ENCODE measurements at regions not wholly inside any gene's neighbourhood (a gene's known extent, or its start where the extent isn't known, plus 50 kb on each side); places are given as distances from the start of the nearest gene placed in this dataset.

DNA sequence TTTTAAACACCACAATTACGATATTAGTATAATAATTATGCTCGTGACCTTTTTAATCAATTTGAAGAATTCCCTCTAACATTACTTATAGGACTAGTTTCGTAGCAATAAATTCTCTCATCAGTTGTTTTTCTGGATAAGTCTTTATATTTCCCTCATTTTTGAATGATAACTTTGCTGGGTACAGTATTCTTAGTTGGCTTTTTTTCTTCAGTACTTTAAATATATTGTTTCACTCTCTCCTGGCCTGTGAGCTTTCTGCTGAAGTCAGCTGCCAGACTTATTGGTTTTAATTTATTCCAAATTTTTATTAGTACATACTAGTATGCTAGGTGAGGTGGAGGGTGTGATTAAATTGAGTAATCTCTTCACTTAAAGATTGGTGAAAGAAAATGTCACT, 123.8 kb upstream of the CNTNAP5 start:
- H3K36me3 Mint-ChIP-seq (ENCODE audit: low read depth) = no peaks in the 10 kb centered on the region
- TF ChIP-seq, protein P1, sequence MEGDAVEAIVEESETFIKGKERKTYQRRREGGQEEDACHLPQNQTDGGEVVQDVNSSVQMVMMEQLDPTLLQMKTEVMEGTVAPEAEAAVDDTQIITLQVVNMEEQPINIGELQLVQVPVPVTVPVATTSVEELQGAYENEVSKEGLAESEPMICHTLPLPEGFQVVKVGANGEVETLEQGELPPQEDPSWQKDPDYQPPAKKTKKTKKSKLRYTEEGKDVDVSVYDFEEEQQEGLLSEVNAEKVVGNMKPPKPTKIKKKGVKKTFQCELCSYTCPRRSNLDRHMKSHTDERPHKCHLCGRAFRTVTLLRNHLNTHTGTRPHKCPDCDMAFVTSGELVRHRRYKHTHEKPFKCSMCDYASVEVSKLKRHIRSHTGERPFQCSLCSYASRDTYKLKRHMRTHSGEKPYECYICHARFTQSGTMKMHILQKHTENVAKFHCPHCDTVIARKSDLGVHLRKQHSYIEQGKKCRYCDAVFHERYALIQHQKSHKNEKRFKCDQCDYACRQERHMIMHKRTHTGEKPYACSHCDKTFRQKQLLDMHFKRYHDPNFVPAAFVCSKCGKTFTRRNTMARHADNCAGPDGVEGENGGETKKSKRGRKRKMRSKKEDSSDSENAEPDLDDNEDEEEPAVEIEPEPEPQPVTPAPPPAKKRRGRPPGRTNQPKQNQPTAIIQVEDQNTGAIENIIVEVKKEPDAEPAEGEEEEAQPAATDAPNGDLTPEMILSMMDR (IDR thresholded peaks at IDR 0.05) = no peak
- H3K9me3 Mint-ChIP-seq = peaks cover 18% of the 10 kb centered on the region
- intact Hi-C loops (cut with micrococcal nuclease) = no loop called here
- H3K27ac Mint-ChIP-seq = no peak overlapping the region
- ChIA-PET POLR2A (no interaction called here), CTCF (no interaction called here)
- no peak overlapping the region for H3K4me3 Mint-ChIP-seq
- DNase-seq = no peak
- no peaks in the 10 kb centered on the region for H3K27me3 Mint-ChIP-seq
- H3K4me1 Mint-ChIP-seq = no peaks in the 10 kb centered on the region
- ATAC-seq (ENCODE audit: low read depth) = no peak

DNA sequence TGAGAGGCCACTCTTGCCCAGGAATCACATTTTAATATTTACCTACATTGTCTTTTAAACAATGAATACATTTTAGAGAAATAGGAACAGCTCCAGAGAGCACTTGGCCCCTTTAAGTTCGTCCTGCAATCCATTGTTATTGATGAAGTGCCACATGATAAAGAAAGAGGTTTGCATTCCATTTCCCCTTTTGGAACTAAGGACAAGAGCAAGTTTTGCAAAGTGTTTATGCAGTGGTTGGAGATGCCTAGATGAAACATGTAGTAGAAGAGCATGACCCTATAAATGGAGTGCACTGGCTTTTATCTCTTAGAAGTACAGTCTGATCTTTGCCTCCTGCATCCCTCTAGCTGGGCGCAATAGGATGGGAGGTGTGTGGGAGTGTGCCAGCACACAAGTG, 118.7 kb upstream of the CNTNAP5 start:
- no peaks in the 10 kb centered on the region for H3K36me3 Mint-ChIP-seq (ENCODE audit: low read depth)

DNA sequence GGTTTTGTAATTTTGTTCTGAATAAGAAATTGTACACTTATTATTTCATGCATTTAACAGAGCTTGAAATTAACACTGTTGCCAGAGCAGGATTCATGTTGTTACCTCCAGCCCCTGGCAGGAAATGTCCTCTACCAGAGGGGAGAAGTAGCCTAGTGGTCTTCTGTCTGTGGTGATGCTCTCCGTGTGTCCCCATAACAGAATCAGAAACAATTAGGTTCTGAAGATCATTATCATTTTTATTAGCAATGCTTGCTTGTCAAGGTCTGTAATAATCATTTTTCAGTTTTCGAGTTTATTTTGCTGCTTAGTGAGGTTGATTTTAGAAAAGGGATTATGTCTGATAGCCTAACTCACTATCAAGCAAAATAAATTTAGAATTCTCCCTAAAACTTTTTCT, 116.6 kb upstream of the CNTNAP5 start:
- Mint-ChIP-seq H3K4me3 (no peak overlapping the region), H3K4me1 (no peaks in the 10 kb centered on the region), H3K27me3 (no peaks in the 10 kb centered on the region), H3K9me3 (peaks cover 2% of the 10 kb centered on the region), H3K27ac (no peak overlapping the region), H3K36me3 (ENCODE audit: low read depth) (no peaks in the 10 kb centered on the region)
- no peak for ATAC-seq (ENCODE audit: low read depth)
- CTCF ChIA-PET = no interaction called here
- TF ChIP-seq, protein P1 (IDR thresholded peaks at IDR 0.05) = no peak
- intact Hi-C loops (cut with micrococcal nuclease) = no loop called here
- POLR2A ChIA-PET = no interaction called here
- no peak for DNase-seq

More for the DNA sequence above, 118.7 kb upstream of the CNTNAP5 start:
- no peak for DNase-seq
- ChIA-PET POLR2A (no interaction called here), CTCF (no interaction called here)
- Mint-ChIP-seq H3K27ac (no peak overlapping the region), H3K9me3 (peaks cover 5% of the 10 kb centered on the region), H3K4me1 (no peaks in the 10 kb centered on the region), H3K4me3 (no peak overlapping the region), H3K27me3 (no peaks in the 10 kb centered on the region)
- no peak for ATAC-seq (ENCODE audit: low read depth)
- TF ChIP-seq, protein P1 (IDR thresholded peaks at IDR 0.05) = no peak
- intact Hi-C loops (cut with micrococcal nuclease) = no loop called here

DNA sequence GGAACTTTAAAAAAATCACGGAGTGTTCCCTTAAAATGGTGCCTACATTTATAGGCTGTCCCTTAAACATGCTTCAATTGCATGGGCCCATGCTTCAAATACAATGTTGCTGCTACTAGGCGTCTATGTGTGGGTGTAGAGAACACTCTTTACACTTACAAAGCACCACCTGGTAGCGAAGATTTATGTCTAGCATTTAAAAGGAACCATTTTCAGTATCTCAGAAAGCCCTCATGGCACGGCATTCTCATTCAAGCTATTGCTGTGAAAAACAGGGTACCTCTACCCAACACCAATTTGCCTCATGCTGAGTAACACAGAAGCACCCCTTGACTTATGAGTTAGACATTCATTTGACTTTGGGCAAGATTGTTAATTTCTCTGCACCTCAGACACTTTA, 112.9 kb upstream of the CNTNAP5 start:
- Mint-ChIP-seq H3K27me3 (no peaks in the 10 kb centered on the region), H3K4me3 (no peak overlapping the region), H3K36me3 (ENCODE audit: low read depth) (no peaks in the 10 kb centered on the region), H3K9me3 (peaks cover 2% of the 10 kb centered on the region), H3K4me1 (no peaks in the 10 kb centered on the region), H3K27ac (no peak overlapping the region)
- intact Hi-C loops (cut with micrococcal nuclease) = no loop called here
- ChIA-PET POLR2A (no interaction called here), CTCF (no interaction called here)
- DNase-seq (no peak), ATAC-seq (ENCODE audit: low read depth) (no peak)
- TF ChIP-seq, protein P1 (IDR thresholded peaks at IDR 0.05) = no peak

DNA sequence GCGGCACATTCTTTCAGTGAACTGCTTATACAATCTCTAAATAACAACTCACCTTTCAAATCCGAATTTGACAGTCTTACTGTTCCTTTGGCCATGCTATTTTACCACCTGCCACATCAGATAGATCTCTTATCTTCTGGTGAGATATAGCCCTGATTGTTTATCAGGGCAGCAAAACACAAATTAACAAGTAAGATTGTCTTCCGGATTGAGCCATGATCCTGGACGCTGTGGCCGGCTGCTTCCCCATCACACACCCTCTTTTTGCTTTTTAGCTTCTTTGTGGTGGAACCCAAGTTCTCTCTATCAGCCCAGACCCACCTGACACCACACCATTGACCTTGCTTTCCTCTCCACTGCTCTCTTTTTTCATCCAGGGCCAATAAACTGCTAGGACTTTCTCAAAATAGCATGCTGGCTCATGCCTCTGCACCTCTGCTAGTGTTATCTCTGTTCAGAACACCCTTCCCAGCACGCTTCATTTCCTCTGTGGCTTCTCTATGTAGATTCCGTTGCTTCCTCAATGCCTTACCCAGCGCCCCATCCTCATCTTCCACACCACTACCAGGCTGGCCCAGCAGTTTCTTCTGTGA, 111.8 kb upstream of the CNTNAP5 start:
- TF ChIP-seq, protein P1 (IDR thresholded peaks at IDR 0.05) = no peak
- Mint-ChIP-seq H3K4me3 (no peak overlapping the region), H3K27me3 (no peaks in the 10 kb centered on the region), H3K27ac (no peak overlapping the region), H3K36me3 (ENCODE audit: low read depth) (no peaks in the 10 kb centered on the region), H3K9me3 (peaks cover 2% of the 10 kb centered on the region), H3K4me1 (no peaks in the 10 kb centered on the region)
- ChIA-PET CTCF (no interaction called here), POLR2A (no interaction called here)
- intact Hi-C loops (cut with micrococcal nuclease) = no loop called here
- DNase-seq (no peak), ATAC-seq (ENCODE audit: low read depth) (no peak)
